ENCODE measurements at regions not wholly inside any gene's neighbourhood (a gene's known extent, or its start where the extent isn't known, plus 50 kb on each side); places are given as distances from the start of the nearest gene placed in this dataset.

GRCh38 chr20:12670301-12670700 is 338.5 kb upstream of the SPTLC3 start:
- no peak for DNase-seq (ENCODE audit: low spot score)

GRCh38 chr20:12673352-12673751 is 335.4 kb upstream of the SPTLC3 start:
- DNase-seq (ENCODE audit: low spot score) = no peak

GRCh38 chr20:12677925-12678324 is 330.8 kb upstream of the SPTLC3 start:
- no peak for DNase-seq (ENCODE audit: low spot score)

- DNase-seq (ENCODE audit: low spot score) = no peak
These were observed 329.3 kb upstream of the SPTLC3 start for GRCh38 chr20:12679447-12679846.

GRCh38 chr20:12682613-12683012 is 326.2 kb upstream of the SPTLC3 start:
- DNase-seq (ENCODE audit: low spot score) = no peak

GRCh38 chr20:12687476-12687875 is 321.3 kb upstream of the SPTLC3 start:
- no peak for DNase-seq (ENCODE audit: low spot score)

- DNase-seq (ENCODE audit: low spot score) = no peak
These were observed 312.8 kb upstream of the SPTLC3 start for GRCh38 chr20:12695937-12696336.

GRCh38 chr20:12698817-12699216 is 310.0 kb upstream of the SPTLC3 start:
- no peak for DNase-seq (ENCODE audit: low spot score)

GRCh38 chr20:12699374-12700228 is 309.2 kb upstream of the SPTLC3 start:
- no peak for DNase-seq (ENCODE audit: low spot score)

GRCh38 chr20:12700701-12701100 is 308.1 kb upstream of the SPTLC3 start:
- no peak for DNase-seq (ENCODE audit: low spot score)

- no peak for DNase-seq (ENCODE audit: low spot score)
These were observed 306.5 kb upstream of the SPTLC3 start for GRCh38 chr20:12702312-12702711.

- DNase-seq (ENCODE audit: low spot score) = no peak
These were observed 293.4 kb upstream of the SPTLC3 start for GRCh38 chr20:12715371-12715770.

- DNase-seq (ENCODE audit: low spot score) = no peak
These were observed 292.6 kb upstream of the SPTLC3 start for GRCh38 chr20:12715991-12716680.

- DNase-seq (ENCODE audit: low spot score) = no peak
These were observed 291.7 kb upstream of the SPTLC3 start for GRCh38 chr20:12717061-12717460.

- no peak for DNase-seq (ENCODE audit: low spot score)
These were observed 290.2 kb upstream of the SPTLC3 start for GRCh38 chr20:12718619-12719018.

- no peak for DNase-seq (ENCODE audit: low spot score)
These were observed 287.1 kb upstream of the SPTLC3 start for GRCh38 chr20:12721636-12722035.

GRCh38 chr20:12722091-12722490 is 286.7 kb upstream of the SPTLC3 start:
- no peak for DNase-seq (ENCODE audit: low spot score)

- DNase-seq (ENCODE audit: low spot score) = no peak
These were observed 285.0 kb upstream of the SPTLC3 start for GRCh38 chr20:12723811-12724210.

GRCh38 chr20:12728782-12729181 is 280.0 kb upstream of the SPTLC3 start:
- no peak for DNase-seq (ENCODE audit: low spot score)

GRCh38 chr20:12729326-12729725 is 279.4 kb upstream of the SPTLC3 start:
- DNase-seq (ENCODE audit: low spot score) = no peak

- no peak for DNase-seq (ENCODE audit: low spot score)
These were observed 275.0 kb upstream of the SPTLC3 start for GRCh38 chr20:12733811-12734210.

GRCh38 chr20:12737497-12737896 is 271.3 kb upstream of the SPTLC3 start:
- no peak for DNase-seq (ENCODE audit: low spot score)

- no peak for DNase-seq (ENCODE audit: low spot score)
These were observed 270.9 kb upstream of the SPTLC3 start for GRCh38 chr20:12737900-12738299.

- DNase-seq (ENCODE audit: low spot score) = no peak
These were observed 268.1 kb upstream of the SPTLC3 start for GRCh38 chr20:12740647-12741046.

Measured in hematopoietic multipotent progenitor cell treated with erythropoietin and hydrocortisone succinate and interleukin-3 and kit ligand, for 15 days (in vitro differentiated cells).